ENCODE measurements at regions not wholly inside any gene's neighbourhood (a gene's known extent, or its start where the extent isn't known, plus 50 kb on each side); places are given as distances from the start of the nearest gene placed in this dataset.

DNA sequence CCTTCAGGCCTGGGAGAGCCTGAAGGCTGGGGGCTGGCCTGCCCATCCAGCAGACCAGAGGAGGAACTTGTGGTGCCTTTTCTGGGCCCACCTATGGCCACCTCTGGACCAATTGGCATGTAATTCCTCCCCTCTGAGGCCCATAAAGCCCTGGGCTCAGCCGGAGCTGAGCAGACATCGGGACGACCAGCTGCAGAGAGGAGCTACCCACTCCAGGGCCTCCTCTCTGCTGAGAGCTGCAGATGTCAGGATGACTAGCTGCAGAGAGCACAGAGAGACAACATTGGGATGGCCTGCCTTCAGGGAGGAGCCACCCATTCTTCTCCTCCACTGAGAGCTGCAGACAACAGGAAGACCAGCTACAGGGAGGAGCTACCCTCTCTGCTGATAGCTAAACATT, 370.1 kb downstream of the CD83 start:
- TF ChIP-seq, protein P1, sequence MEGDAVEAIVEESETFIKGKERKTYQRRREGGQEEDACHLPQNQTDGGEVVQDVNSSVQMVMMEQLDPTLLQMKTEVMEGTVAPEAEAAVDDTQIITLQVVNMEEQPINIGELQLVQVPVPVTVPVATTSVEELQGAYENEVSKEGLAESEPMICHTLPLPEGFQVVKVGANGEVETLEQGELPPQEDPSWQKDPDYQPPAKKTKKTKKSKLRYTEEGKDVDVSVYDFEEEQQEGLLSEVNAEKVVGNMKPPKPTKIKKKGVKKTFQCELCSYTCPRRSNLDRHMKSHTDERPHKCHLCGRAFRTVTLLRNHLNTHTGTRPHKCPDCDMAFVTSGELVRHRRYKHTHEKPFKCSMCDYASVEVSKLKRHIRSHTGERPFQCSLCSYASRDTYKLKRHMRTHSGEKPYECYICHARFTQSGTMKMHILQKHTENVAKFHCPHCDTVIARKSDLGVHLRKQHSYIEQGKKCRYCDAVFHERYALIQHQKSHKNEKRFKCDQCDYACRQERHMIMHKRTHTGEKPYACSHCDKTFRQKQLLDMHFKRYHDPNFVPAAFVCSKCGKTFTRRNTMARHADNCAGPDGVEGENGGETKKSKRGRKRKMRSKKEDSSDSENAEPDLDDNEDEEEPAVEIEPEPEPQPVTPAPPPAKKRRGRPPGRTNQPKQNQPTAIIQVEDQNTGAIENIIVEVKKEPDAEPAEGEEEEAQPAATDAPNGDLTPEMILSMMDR (IDR thresholded peaks at IDR 0.05): no peak
- no peak for TF ChIP-seq POLR2A (IDR thresholded peaks at IDR 0.05)
